Ishikawa (cell line): ENCODE measurements at regions not wholly inside any gene's neighbourhood (a gene's known extent, or its start where the extent isn't known, plus 50 kb on each side); places are given as distances from the start of the nearest gene placed in this dataset.

Experiments
- CEBPB ChIP-seq: IDR thresholded peaks from 2 replicates; pipeline ENCODE4 v1.6.1; 2012
- CREB1 ChIP-seq: IDR thresholded peaks from 2 replicates; pipeline ENCODE4 v1.6.1; 2012; ENCODE audit warnings: low read depth
- EGR1 ChIP-seq: IDR thresholded peaks from 2 replicates; pipeline ENCODE4 v1.6.1; 2012
- EP300 ChIP-seq: IDR thresholded peaks from 2 replicates; pipeline ENCODE4 v1.6.1; 2012; ENCODE audit warnings: borderline replicate concordance
- FOXM1 ChIP-seq: IDR thresholded peaks from 2 replicates; pipeline ENCODE4 v1.6.1; 2012; ENCODE audit warnings: low read depth, borderline replicate concordance
- NFIC ChIP-seq: IDR thresholded peaks from 2 replicates; pipeline ENCODE4 v1.6.1; 2012
- RAD21 ChIP-seq: IDR thresholded peaks from 2 replicates; pipeline ENCODE4 v1.6.1; 2012; ENCODE audit warnings: low read depth
- TAF1 ChIP-seq: IDR thresholded peaks from 2 replicates; pipeline ENCODE4 v1.6.1; 2012; ENCODE audit warnings: low read depth, mild to moderate bottlenecking
- TCF12 ChIP-seq: IDR thresholded peaks from 2 replicates; pipeline ENCODE4 v1.6.1; 2012; ENCODE audit warnings: low read depth
- TEAD4 ChIP-seq: IDR thresholded peaks from 2 replicates; pipeline ENCODE4 v1.6.1; 2012
- YY1 ChIP-seq: IDR thresholded peaks from 2 replicates; pipeline ENCODE4 v1.6.1; 2012; ENCODE audit warnings: low read depth
- ZBTB7A ChIP-seq: IDR thresholded peaks from 2 replicates; pipeline ENCODE4 v1.6.1; 2012; ENCODE audit warnings: low read depth
- TF ChIP-seq, protein P1 (sequence below): IDR thresholded peaks from 2 replicates; pipeline ENCODE4 v1.6.1; 2012
- TF ChIP-seq, protein P2 (sequence below): IDR thresholded peaks from 2 replicates; pipeline ENCODE4 v1.6.1; 2012; ENCODE audit warnings: low read depth, mild to moderate bottlenecking
- TF ChIP-seq, protein P3 (sequence below): IDR thresholded peaks from 2 replicates; pipeline ENCODE4 v1.6.1; 2012

DNA sequence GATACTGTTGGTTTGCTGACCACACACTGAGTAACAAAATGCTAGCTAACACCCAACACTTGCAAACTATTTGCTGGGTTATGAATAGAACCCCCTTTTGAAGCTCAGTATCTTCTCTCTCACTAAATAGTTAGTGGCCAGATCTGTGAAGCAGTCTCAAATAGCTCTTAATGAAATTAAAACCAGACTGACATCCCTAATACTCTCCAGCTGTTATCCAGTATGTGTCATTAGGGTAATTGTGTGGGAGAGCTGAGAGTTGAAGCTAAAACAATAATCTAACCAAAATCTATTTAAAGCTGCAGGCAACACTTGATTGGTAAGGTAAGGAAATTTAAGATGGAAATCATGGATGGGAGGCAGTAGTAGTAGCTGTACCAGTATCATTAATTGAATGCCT is 110.4 kb upstream of the RORA start:
- TF ChIP-seq FOXM1 (no peak), EP300 (no peak), CREB1 (no peak), ZBTB7A (no peak), NFIC (no peak), TCF12 (no peak), TAF1 (no peak), YY1 (no peak), EGR1 (no peak)
- TF ChIP-seq, protein P1, sequence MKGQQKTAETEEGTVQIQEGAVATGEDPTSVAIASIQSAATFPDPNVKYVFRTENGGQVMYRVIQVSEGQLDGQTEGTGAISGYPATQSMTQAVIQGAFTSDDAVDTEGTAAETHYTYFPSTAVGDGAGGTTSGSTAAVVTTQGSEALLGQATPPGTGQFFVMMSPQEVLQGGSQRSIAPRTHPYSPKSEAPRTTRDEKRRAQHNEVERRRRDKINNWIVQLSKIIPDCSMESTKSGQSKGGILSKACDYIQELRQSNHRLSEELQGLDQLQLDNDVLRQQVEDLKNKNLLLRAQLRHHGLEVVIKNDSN = no peak

DNA sequence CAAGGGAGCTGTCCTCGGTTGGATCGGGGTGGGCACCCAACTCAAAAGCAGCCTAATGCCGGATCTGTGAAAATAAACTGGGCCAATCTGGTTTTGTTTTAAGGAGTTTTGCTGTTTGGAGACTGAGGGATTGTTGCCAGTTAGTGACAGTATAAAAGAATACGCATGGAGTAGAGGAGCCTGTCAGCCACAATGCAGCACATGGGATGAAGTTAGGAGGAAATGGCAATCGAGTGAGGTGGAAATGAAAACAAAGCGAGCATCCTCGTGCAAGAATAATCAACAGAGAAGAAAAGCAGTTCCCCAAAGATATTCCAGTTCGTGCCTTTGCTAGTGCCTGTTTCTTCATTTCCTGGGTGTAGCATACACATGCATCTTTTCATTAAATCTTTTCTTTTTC is 108.4 kb upstream of the RORA start:
- no peak for TF ChIP-seq FOXM1
- TF ChIP-seq, protein P2, sequence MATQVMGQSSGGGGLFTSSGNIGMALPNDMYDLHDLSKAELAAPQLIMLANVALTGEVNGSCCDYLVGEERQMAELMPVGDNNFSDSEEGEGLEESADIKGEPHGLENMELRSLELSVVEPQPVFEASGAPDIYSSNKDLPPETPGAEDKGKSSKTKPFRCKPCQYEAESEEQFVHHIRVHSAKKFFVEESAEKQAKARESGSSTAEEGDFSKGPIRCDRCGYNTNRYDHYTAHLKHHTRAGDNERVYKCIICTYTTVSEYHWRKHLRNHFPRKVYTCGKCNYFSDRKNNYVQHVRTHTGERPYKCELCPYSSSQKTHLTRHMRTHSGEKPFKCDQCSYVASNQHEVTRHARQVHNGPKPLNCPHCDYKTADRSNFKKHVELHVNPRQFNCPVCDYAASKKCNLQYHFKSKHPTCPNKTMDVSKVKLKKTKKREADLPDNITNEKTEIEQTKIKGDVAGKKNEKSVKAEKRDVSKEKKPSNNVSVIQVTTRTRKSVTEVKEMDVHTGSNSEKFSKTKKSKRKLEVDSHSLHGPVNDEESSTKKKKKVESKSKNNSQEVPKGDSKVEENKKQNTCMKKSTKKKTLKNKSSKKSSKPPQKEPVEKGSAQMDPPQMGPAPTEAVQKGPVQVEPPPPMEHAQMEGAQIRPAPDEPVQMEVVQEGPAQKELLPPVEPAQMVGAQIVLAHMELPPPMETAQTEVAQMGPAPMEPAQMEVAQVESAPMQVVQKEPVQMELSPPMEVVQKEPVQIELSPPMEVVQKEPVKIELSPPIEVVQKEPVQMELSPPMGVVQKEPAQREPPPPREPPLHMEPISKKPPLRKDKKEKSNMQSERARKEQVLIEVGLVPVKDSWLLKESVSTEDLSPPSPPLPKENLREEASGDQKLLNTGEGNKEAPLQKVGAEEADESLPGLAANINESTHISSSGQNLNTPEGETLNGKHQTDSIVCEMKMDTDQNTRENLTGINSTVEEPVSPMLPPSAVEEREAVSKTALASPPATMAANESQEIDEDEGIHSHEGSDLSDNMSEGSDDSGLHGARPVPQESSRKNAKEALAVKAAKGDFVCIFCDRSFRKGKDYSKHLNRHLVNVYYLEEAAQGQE = no peak
- no peak for TF ChIP-seq ZBTB7A
- no peak for TF ChIP-seq TEAD4
- TF ChIP-seq CREB1 = no peak
- TF ChIP-seq, protein P1 = no peak
- TF ChIP-seq, protein P3, sequence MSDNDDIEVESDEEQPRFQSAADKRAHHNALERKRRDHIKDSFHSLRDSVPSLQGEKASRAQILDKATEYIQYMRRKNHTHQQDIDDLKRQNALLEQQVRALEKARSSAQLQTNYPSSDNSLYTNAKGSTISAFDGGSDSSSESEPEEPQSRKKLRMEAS = no peak
- TF ChIP-seq YY1 = no peak

DNA sequence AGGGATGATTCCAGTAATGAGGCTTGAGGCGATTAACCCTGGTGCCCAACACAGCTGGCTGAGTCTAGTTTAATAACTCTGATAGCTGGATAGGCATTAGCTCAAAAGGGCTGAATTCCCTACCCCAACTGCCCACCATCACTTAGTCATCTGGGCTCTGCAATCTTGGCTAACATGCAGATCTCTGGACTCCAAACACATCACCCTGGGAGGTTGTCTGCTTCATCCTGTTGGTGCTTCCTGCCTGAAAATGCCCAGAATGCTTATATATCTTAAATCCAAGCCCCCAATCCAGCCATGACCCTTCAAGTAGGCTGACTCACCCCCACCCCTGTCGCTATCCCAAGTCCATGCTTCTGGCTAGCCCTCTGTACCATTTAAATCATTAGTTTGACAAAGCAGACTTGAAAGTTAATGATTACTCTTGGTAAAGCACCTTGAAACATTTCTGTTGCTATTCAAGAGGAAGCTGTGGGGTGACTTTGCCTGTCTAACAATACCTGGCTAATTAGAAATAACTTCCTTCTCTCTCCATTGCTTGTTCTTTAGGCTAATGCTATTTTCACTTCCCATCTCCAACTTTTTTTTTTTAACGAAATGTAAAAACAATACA is 107.0 kb upstream of the RORA start:
- no peak for TF ChIP-seq FOXM1
- TF ChIP-seq ZBTB7A = no peak
- TF ChIP-seq EP300 = no peak
- TF ChIP-seq, protein P3 = no peak
- no peak for TF ChIP-seq CREB1
- no peak for TF ChIP-seq TCF12
- TF ChIP-seq NFIC = no peak
- TF ChIP-seq TEAD4 = no peak
- no peak for TF ChIP-seq CEBPB
- TF ChIP-seq, protein P1 = no peak
- TF ChIP-seq TAF1 = no peak
- TF ChIP-seq EGR1 = no peak
- TF ChIP-seq, protein P2 = no peak
- TF ChIP-seq RAD21 = no peak
- TF ChIP-seq YY1 = no peak

DNA sequence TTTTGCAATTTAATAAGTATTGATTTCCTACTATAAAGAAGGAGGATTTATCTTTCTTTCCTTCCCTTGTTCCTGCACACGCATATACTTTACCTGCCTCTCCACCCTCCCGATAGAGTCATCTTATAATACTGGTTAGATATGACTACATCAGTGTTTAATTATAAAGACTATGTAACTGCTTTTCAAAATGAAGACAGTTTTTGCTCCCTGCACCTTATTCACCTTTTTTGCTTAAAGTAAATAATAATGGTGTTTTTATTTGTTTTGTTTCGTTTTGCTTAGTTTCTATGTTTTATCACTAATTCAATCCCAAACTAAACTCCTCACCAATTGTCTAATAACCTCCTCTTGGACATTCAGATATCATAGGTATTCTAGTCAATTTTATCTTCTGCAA is 101.9 kb upstream of the RORA start:
- TF ChIP-seq, protein P3 = no peak
- TF ChIP-seq TEAD4 = no peak
- TF ChIP-seq EP300 = no peak
- TF ChIP-seq TCF12 = no peak
- no peak for TF ChIP-seq FOXM1
- no peak for TF ChIP-seq CREB1
- TF ChIP-seq ZBTB7A = no peak
- TF ChIP-seq EGR1 = no peak
- no peak for TF ChIP-seq TAF1
- no peak for TF ChIP-seq YY1
- TF ChIP-seq, protein P1 = no peak
- TF ChIP-seq RAD21 = no peak
- TF ChIP-seq, protein P2 = no peak
- TF ChIP-seq NFIC = no peak
- TF ChIP-seq CEBPB = no peak
